ENCODE measurements at regions not wholly inside any gene's neighbourhood (a gene's known extent, or its start where the extent isn't known, plus 50 kb on each side); places are given as distances from the start of the nearest gene placed in this dataset.

- ATAC-seq: no peak
- TF ChIP-seq POLR2AphosphoS5 (IDR thresholded peaks at IDR 0.05): no peak
- TF ChIP-seq POLR2A (IDR thresholded peaks at IDR 0.05): no peak
- no peak for TF ChIP-seq CTCF (IDR thresholded peaks at IDR 0.05)
- WGBS, 2 donors (ENCODE audit: low coverage in 1 of 2): 60 to 71% methylated on average over 2 to 3 of the region's 3 CpGs
- H3K4me1 ChIP-seq: no peaks in the 10 kb centered on the region
- H3K27me3 ChIP-seq: no peaks in the 10 kb centered on the region
- H3K36me3 ChIP-seq: no peaks in the 10 kb centered on the region
- H3K27ac ChIP-seq: no peak overlapping the region
- H3K9me3 ChIP-seq: peaks cover 0 to 33% (median 0%) of the 10 kb centered on the region in 3 donors
- no peak overlapping the region for H3K4me3 ChIP-seq
These were observed 303.6 kb upstream of the PCDH7 start for GRCh38 chr4:30416547-30416946.

- no peaks in the 10 kb centered on the region for H3K27me3 ChIP-seq
- no peaks in the 10 kb centered on the region for H3K36me3 ChIP-seq
- TF ChIP-seq POLR2A (IDR thresholded peaks at IDR 0.05): no peak
- TF ChIP-seq EP300 (IDR thresholded peaks at IDR 0.05): no peak
- no peak for TF ChIP-seq CTCF (IDR thresholded peaks at IDR 0.05)
- TF ChIP-seq POLR2AphosphoS5 (IDR thresholded peaks at IDR 0.05): no peak
- peaks cover 0 to 7% (median 0%) of the 10 kb centered on the region in 3 donors for H3K9me3 ChIP-seq
- no peak overlapping the region for H3K4me3 ChIP-seq
- no peaks in the 10 kb centered on the region for H3K4me1 ChIP-seq
- WGBS, 2 donors (ENCODE audit: low coverage in 1 of 2): 58% methylated on average over 2 of the region's 2 CpGs; no CpG with 5 or more reads in 1 of the 2 donors
- ATAC-seq: no peak
- H3K27ac ChIP-seq: no peak overlapping the region
These were observed 292.2 kb upstream of the PCDH7 start for GRCh38 chr4:30427932-30428331.

- no peaks in the 10 kb centered on the region for H3K27me3 ChIP-seq
- H3K4me1 ChIP-seq: no peaks in the 10 kb centered on the region
- WGBS, 2 donors (ENCODE audit: low coverage in 1 of 2): 60 to 61% methylated on average over 4 to 6 of the region's 6 CpGs
- no peak for TF ChIP-seq POLR2AphosphoS5 (IDR thresholded peaks at IDR 0.05)
- no peak for TF ChIP-seq EP300 (IDR thresholded peaks at IDR 0.05)
- TF ChIP-seq CTCF (IDR thresholded peaks at IDR 0.05): no peak
- no peak for TF ChIP-seq POLR2A (IDR thresholded peaks at IDR 0.05)
- no peak for ATAC-seq
- no peak overlapping the region for H3K4me3 ChIP-seq
- no peak overlapping the region for H3K27ac ChIP-seq
- no peaks in the 10 kb centered on the region for H3K36me3 ChIP-seq
- H3K9me3 ChIP-seq: no peaks in the 10 kb centered on the region
These were observed 290.1 kb upstream of the PCDH7 start for GRCh38 chr4:30429813-30430761.

GRCh38 chr4:30434656-30435055 is 285.5 kb upstream of the PCDH7 start:
- Histone ChIP-seq H3K36me3 (no peaks in the 10 kb centered on the region), H3K4me3 (no peak overlapping the region), H3K4me1 (no peaks in the 10 kb centered on the region), H3K9me3 (no peaks in the 10 kb centered on the region), H3K27ac (no peak overlapping the region), H3K27me3 (no peaks in the 10 kb centered on the region)
- TF ChIP-seq CTCF (IDR thresholded peaks at IDR 0.05) (no peak), POLR2A (IDR thresholded peaks at IDR 0.05) (no peak), POLR2AphosphoS5 (IDR thresholded peaks at IDR 0.05) (no peak), EP300 (IDR thresholded peaks at IDR 0.05) (no peak)
- 46 to 50% methylated on average over 2 of the region's 2 CpGs for WGBS, 2 donors (ENCODE audit: low coverage in 1 of 2)
- ATAC-seq: no peak

GRCh38 chr4:30436394-30436793 is 283.8 kb upstream of the PCDH7 start:
- ATAC-seq: no peak
- Histone ChIP-seq H3K27me3 (no peaks in the 10 kb centered on the region), H3K9me3 (no peaks in the 10 kb centered on the region), H3K4me1 (no peaks in the 10 kb centered on the region), H3K27ac (no peak overlapping the region), H3K4me3 (no peak overlapping the region), H3K36me3 (no peaks in the 10 kb centered on the region)
- 57 to 88% methylated on average over 1 of the region's 1 CpG for WGBS, 2 donors (ENCODE audit: low coverage in 1 of 2)
- TF ChIP-seq EP300 (IDR thresholded peaks at IDR 0.05) (no peak), POLR2A (IDR thresholded peaks at IDR 0.05) (no peak), POLR2AphosphoS5 (IDR thresholded peaks at IDR 0.05) (no peak), CTCF (IDR thresholded peaks at IDR 0.05) (no peak)
